ENCODE measurements at regions not wholly inside any gene's neighbourhood (a gene's known extent, or its start where the extent isn't known, plus 50 kb on each side); places are given as distances from the start of the nearest gene placed in this dataset.

GRCh38 chr9:109632817-109633216, 134.7 kb upstream of the PTPN3 start:
- TF ChIP-seq CTCF (conservative IDR thresholded peaks at IDR 0.05; ENCODE audit: low read depth, low read length) (no peak), EZH2 (IDR thresholded peaks at IDR 0.05; ENCODE audit: borderline replicate concordance, low read depth, low read length, poor library complexity, severe bottlenecking) (no peak)
